Chondrocyte (in vitro differentiated cells): ENCODE measurements at regions not wholly inside any gene's neighbourhood (a gene's known extent, or its start where the extent isn't known, plus 50 kb on each side); places are given as distances from the start of the nearest gene placed in this dataset.

Source experiments
- DNase-seq: peaks from one replicate; pipeline ENCODE4 v3.0.0; 2021; ENCODE audit warnings: mixed read lengths, low spot score
- H3K27ac Mint-ChIP-seq: one replicate; pipeline ENCODE4 v1.8.0; 2021; ENCODE audit warnings: mild to moderate bottlenecking, moderate library complexity, mixed read lengths; ENCODE audit not compliant: unreplicated experiment
- H3K27me3 Mint-ChIP-seq: 2 replicates; pipeline ENCODE4 v1.8.0; 2021; ENCODE audit warnings: low read depth, mixed read lengths
- H3K36me3 Mint-ChIP-seq: 2 replicates; pipeline ENCODE4 v1.8.0; 2021; ENCODE audit warnings: low read depth, mixed read lengths
- H3K4me1 Mint-ChIP-seq: 2 replicates; pipeline ENCODE4 v1.8.0; 2021; ENCODE audit warnings: low read depth, mild to moderate bottlenecking, mixed read lengths
- H3K4me3 Mint-ChIP-seq: one replicate; pipeline ENCODE4 v1.8.0; 2021; ENCODE audit warnings: mild to moderate bottlenecking, moderate library complexity, mixed read lengths; ENCODE audit not compliant: unreplicated experiment
- H3K9me3 Mint-ChIP-seq: 2 replicates; pipeline ENCODE4 v1.8.0; 2021; ENCODE audit warnings: low read depth, mixed read lengths
- CTCF ChIP-seq: fragments of 200-600 bp; sonication (generic); IDR thresholded peaks from 2 replicates; pipeline ENCODE4 v1.5.0; 2021; ENCODE audit warnings: antibody characterized with exemption, mild to moderate bottlenecking, moderate library complexity

- TF ChIP-seq CTCF = no peak
- Mint-ChIP-seq H3K4me1 (peaks cover 26% of the 10 kb centered on the region), H3K4me3 (no peak overlapping the region), H3K9me3 (no peaks in the 10 kb centered on the region), H3K27me3 (peaks cover 6% of the 10 kb centered on the region), H3K27ac (no peak overlapping the region), H3K36me3 (no peaks in the 10 kb centered on the region)
- DNase-seq = no peak
Measured at GRCh38 chr15:69808756-69809155, 289.0 kb downstream of the TLE3 start.

GRCh38 chr15:69809421-69809820, 288.3 kb downstream of the TLE3 start:
- Mint-ChIP-seq H3K27ac (no peak overlapping the region), H3K9me3 (no peaks in the 10 kb centered on the region), H3K4me3 (no peak overlapping the region), H3K4me1 (peaks cover 26% of the 10 kb centered on the region), H3K36me3 (no peaks in the 10 kb centered on the region), H3K27me3 (peaks cover 6% of the 10 kb centered on the region)
- TF ChIP-seq CTCF = no peak
- no peak for DNase-seq

GRCh38 chr15:69810431-69811354, 287.0 kb downstream of the TLE3 start:
- no peak for DNase-seq
- no peak for TF ChIP-seq CTCF
- no peaks in the 10 kb centered on the region for H3K9me3 Mint-ChIP-seq
- no peaks in the 10 kb centered on the region for H3K36me3 Mint-ChIP-seq
- H3K4me1 Mint-ChIP-seq = peaks cover 26% of the 10 kb centered on the region
- peaks cover 5% of the 10 kb centered on the region for H3K27me3 Mint-ChIP-seq
- H3K4me3 Mint-ChIP-seq = no peak overlapping the region
- H3K27ac Mint-ChIP-seq = no peak overlapping the region

GRCh38 chr15:69812861-69813261, 284.9 kb downstream of the TLE3 start:
- TF ChIP-seq CTCF = no peak
- no peak overlapping the region for H3K27ac Mint-ChIP-seq
- H3K4me1 Mint-ChIP-seq = peaks cover 23% of the 10 kb centered on the region
- no peak overlapping the region for H3K4me3 Mint-ChIP-seq
- no peaks in the 10 kb centered on the region for H3K9me3 Mint-ChIP-seq
- H3K36me3 Mint-ChIP-seq = no peaks in the 10 kb centered on the region
- H3K27me3 Mint-ChIP-seq = peaks cover 2% of the 10 kb centered on the region
- DNase-seq = no peak

GRCh38 chr15:69813881-69814280, 283.8 kb downstream of the TLE3 start:
- DNase-seq = no peak
- no peaks in the 10 kb centered on the region for H3K36me3 Mint-ChIP-seq
- H3K9me3 Mint-ChIP-seq = no peaks in the 10 kb centered on the region
- no peak overlapping the region for H3K4me3 Mint-ChIP-seq
- peaks cover 2% of the 10 kb centered on the region for H3K27me3 Mint-ChIP-seq
- no peak for TF ChIP-seq CTCF
- peaks cover 16% of the 10 kb centered on the region for H3K4me1 Mint-ChIP-seq
- H3K27ac Mint-ChIP-seq = no peak overlapping the region
